ENCODE measurements at regions not wholly inside any gene's neighbourhood (a gene's known extent, or its start where the extent isn't known, plus 50 kb on each side); places are given as distances from the start of the nearest gene placed in this dataset.

DNA sequence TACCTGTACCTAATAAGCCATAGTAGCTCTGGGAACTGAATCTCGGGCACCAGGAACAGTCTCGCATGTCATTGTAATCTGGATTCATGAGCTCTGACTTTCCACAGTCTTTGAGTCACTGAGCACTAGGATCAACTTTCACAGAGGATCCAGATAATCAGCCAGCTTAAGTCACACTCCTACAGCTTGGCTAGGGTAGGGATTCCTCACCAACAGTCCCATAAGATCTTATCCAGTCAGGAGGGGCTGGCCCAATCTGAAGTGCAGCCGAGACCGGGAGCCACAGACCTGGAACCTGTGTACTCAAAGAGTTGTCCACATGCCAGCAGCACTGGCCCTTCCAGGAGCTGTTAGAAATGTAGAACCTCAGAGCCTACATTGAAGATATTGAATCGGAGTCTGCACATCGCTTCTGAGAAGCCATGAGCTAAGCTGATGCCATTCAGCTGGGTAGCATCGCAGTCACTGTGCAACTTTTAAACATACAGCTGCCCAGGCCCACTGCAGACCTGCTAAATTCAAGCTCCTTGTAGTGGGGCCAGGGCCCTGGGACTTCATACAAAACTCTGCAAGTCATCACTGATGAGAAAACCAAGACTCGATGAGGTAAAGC is 538.8 kb upstream of the B3GAT1 start:
- ATAC-seq (no peak), DNase-seq (ENCODE audit: extremely low read depth in 1 of 4, low spot score in 3 of 4) (no peak), FAIRE-seq (peak; percentile 26)
- Histone ChIP-seq H3K79me2 (ENCODE audit: control insufficient read depth, insufficient read depth, low read length) (no peaks in the 10 kb centered on the region), H3K27me3 (ENCODE audit: control insufficient read depth in 2 of 2, insufficient read depth in 2 of 2, low read length in 2 of 2) (no peaks in the 10 kb centered on the region; a peak in 1 of 5 replicates), H3K4me1 (replicated peaks in 1 of 2; ENCODE audit: control insufficient read depth in 2 of 2, insufficient read depth in 2 of 2, low read length in 2 of 2) (no peaks in the 10 kb centered on the region), H3K9ac (ENCODE audit: insufficient read depth in 1 of 2, low read depth in 2 of 2, low read length in 2 of 2) (no peak overlapping the region), H3K9me3 (replicated peaks; ENCODE audit: control insufficient read depth, insufficient read depth, low read depth, low read length) (no peaks in the 10 kb centered on the region), H3K4me2 (ENCODE audit: insufficient read depth, low read length) (no peak overlapping the region), H3K4me3 (no peak overlapping the region), H3K36me3 (ENCODE audit: control insufficient read depth, insufficient read depth, low read length) (no peaks in the 10 kb centered on the region), H3K9me1 (ENCODE audit: control insufficient read depth, insufficient read depth, low read length) (no peaks in the 10 kb centered on the region), H2AFZ (ENCODE audit: low read depth, low read length) (no peak overlapping the region), H3K27ac (ENCODE audit: extremely low read depth, low read depth, low read length) (no peak overlapping the region), H4K20me1 (replicated peaks; ENCODE audit: control insufficient read depth, insufficient read depth, low read length) (no peaks in the 10 kb centered on the region)
- intact Hi-C loops (cut with micrococcal nuclease) = no loop called here
- BruUV-seq (replicated peaks) = no TSS peak
- no peak for TF ChIP-seq CREB1 (IDR thresholded peaks at IDR 0.05)
- TF ChIP-seq CREB1 (CRISPR knock-in tag; IDR thresholded peaks at IDR 0.05) = no peak
- TF ChIP-seq ZBTB5 (IDR thresholded peaks at IDR 0.05) = no peak
- no peak for TF ChIP-seq NONO (IDR thresholded peaks at IDR 0.05; ENCODE audit: low read depth in 2 of 2, low read length in 1 of 2)
- TF ChIP-seq MEIS2 (IDR thresholded peaks at IDR 0.05; ENCODE audit: partially characterized antibody) = no peak
- TF ChIP-seq ETV1 (tag; conservative IDR thresholded peaks at IDR 0.05; ENCODE audit: low read depth) = no peak
- no peak for TF ChIP-seq SRSF9 (IDR thresholded peaks at IDR 0.05; ENCODE audit: borderline replicate concordance, low read depth, low read length)
- no peak for TF ChIP-seq ZNF354B (CRISPR knock-in tag; IDR thresholded peaks at IDR 0.05)
- no peak for TF ChIP-seq KDM1A (IDR thresholded peaks at IDR 0.05)
- TF ChIP-seq, protein P1, sequence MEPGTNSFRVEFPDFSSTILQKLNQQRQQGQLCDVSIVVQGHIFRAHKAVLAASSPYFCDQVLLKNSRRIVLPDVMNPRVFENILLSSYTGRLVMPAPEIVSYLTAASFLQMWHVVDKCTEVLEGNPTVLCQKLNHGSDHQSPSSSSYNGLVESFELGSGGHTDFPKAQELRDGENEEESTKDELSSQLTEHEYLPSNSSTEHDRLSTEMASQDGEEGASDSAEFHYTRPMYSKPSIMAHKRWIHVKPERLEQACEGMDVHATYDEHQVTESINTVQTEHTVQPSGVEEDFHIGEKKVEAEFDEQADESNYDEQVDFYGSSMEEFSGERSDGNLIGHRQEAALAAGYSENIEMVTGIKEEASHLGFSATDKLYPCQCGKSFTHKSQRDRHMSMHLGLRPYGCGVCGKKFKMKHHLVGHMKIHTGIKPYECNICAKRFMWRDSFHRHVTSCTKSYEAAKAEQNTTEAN (CRISPR knock-in tag; IDR thresholded peaks at IDR 0.05) = no peak
- TF ChIP-seq ZNF124 (CRISPR knock-in tag; IDR thresholded peaks at IDR 0.05) = no peak
- no peak for TF ChIP-seq SRSF3 (IDR thresholded peaks at IDR 0.05; ENCODE audit: insufficient read depth, low read length)
- no peak for TF ChIP-seq NR3C1 (CRISPR knock-in tag; IDR thresholded peaks at IDR 0.05)
- TF ChIP-seq HNRNPUL1 (IDR thresholded peaks at IDR 0.05; ENCODE audit: low read length) = no peak
- no peak for TF ChIP-seq POLR2B (IDR thresholded peaks at IDR 0.05; ENCODE audit: low read depth, partially characterized antibody)
- no peak for TF ChIP-seq NFATC3 (IDR thresholded peaks at IDR 0.05)
- TF ChIP-seq MYBL2 (IDR thresholded peaks at IDR 0.05; ENCODE audit: low read depth) = no peak
- TF ChIP-seq MYBL2 (CRISPR knock-in tag; IDR thresholded peaks at IDR 0.05; ENCODE audit: borderline replicate concordance) = no peak
- TF ChIP-seq, protein P2, sequence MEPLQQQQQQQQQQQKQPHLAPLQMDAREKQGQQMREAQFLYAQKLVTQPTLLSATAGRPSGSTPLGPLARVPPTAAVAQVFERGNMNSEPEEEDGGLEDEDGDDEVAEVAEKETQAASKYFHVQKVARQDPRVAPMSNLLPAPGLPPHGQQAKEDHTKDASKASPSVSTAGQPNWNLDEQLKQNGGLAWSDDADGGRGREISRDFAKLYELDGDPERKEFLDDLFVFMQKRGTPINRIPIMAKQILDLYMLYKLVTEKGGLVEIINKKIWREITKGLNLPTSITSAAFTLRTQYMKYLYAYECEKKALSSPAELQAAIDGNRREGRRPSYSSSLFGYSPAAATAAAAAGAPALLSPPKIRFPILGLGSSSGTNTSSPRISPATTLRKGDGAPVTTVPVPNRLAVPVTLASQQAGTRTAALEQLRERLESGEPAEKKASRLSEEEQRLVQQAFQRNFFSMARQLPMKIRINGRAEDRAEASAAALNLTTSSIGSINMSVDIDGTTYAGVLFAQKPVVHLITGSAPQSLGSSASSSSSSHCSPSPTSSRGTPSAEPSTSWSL (CRISPR knock-in tag; IDR thresholded peaks at IDR 0.05; ENCODE audit: borderline replicate concordance) = no peak
- no peak for TF ChIP-seq ZNF707 (CRISPR knock-in tag; conservative IDR thresholded peaks at IDR 0.05)
- WGBS (ENCODE audit: insufficient coverage, low coverage, missing lambda C conversion rate) = 0% methylated on average over 8 of the region's 8 CpGs
- in situ Hi-C loops (cut with MboI) = no loop called here
- ChIA-PET CTCF (ENCODE audit: low intra/inter-chr PET ratio) (no interaction called here), POLR2A (interaction anchor here (0.8 kb wide), 1 partner anchor 81 kb away, joined by 3 read pairs; no protein-coding TSS in a partner anchor)
